NCI-H460 (cell line): ENCODE measurements at regions not wholly inside any gene's neighbourhood (a gene's known extent, or its start where the extent isn't known, plus 50 kb on each side); places are given as distances from the start of the nearest gene placed in this dataset.
"Not testable (repeated sequence)": the region's sequence is repeated elsewhere in the genome, so short reads cannot be mapped to it uniquely, and the experiment has no call there.

Source experiments
- DNase-seq: peaks from one replicate; pipeline ENCODE4 v3.0.0-alpha.2; 2016; ENCODE audit warnings: low read depth; ENCODE audit errors: extremely low read depth

- no peak for DNase-seq
Observed at GRCh38 chr14:81738946-81739659, 205.4 kb upstream of the SEL1L start.

DNA sequence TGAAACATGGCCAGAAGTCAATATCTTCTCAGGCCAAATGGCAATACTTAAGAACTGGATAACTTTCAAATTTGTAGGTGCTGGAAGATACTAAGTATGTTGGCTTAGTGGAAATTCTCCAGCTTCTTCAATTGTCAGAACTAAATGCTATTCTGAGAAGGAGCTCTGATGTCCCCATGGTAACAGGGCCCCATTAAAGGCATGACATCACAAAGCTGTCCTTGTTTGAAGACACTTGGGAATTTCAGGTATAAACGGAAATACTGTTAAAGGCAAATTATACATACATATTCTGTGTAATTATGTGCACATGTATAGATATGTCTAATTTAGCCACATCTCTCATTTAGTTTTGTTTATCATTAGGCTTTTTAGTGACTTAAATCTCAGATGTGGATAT lies 210.0 kb upstream of the SEL1L start:
- no peak for DNase-seq

GRCh38 chr14:81751198-81751597 lies 217.5 kb upstream of the SEL1L start:
- DNase-seq: no peak

DNA sequence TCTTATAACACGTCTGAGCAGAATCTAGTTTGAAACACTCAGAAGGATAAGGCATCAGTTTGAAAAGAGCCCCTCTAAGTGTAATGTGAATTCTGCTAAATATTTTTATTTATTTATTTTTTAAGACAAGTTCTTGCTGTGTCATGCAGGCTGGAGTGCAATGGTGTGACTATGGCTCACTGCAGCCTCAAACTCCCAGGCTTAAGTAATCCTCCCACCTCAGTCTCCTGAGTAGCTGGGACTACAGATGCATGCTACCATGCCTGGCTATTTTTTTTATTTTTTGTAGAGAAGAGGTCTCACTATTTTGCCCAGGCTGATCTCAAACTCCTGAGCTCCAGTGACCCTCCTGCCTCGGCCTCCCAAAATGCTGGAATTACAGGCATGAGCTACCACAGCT lies 225.9 kb upstream of the SEL1L start:
- no peak for DNase-seq

DNA sequence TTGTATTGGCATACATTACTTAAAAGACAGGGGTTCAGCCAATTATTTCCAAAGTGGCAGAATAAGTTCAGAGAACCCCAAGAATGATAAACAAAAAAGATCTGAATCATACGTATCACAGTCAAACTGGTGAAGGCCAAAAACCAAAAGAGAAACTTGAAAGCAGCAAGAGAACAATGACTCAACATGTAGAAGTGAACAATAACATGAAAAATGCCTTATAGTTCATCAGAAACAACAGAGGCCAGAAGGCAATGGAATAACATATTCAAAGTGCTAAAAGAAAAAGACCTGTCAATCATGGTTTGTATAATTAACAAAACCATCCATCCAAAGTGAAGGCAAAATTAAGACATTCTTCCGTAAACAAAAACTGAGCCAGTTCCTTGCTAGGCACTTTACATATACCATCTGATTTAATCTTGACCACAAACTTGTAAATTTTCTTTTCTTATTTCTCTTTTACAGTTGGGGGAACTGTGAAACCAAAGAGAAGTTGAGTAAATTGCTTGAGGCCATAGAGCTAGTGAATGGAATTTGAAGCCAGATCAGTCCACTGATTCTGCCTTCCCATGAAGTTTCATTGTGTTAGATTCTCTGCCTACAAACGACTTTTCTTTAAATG lies 232.1 kb upstream of the SEL1L start:
- no peak for DNase-seq

DNA sequence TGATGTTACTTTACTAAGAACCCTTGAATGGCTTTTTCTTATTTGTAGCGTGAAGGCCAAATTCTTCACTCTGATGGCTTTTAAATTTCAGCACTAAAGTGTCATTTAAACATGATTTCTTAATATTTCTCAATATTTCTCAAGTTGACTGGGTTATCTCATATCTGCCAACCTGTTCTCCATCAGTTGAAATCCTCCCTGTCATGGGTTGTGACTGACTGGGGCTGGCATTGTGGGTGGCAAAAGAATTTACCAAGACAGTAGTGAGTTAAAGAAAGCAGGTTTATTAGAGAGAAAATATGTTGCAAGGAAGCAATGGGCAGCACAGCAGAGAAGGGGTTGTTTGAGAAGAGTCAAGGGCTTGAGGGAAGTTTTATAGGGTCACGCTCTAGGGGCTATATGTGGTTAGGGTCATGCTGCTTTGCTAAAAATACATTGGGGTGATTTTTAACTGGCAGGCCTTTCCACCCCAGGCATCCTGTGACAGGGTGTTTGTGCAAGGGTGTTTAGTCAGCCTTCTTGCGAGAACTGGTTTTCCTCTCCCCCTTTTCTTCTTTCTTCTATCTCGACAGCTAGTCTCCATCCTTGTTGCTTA lies 232.8 kb upstream of the SEL1L start:
- DNase-seq: no peak

DNA sequence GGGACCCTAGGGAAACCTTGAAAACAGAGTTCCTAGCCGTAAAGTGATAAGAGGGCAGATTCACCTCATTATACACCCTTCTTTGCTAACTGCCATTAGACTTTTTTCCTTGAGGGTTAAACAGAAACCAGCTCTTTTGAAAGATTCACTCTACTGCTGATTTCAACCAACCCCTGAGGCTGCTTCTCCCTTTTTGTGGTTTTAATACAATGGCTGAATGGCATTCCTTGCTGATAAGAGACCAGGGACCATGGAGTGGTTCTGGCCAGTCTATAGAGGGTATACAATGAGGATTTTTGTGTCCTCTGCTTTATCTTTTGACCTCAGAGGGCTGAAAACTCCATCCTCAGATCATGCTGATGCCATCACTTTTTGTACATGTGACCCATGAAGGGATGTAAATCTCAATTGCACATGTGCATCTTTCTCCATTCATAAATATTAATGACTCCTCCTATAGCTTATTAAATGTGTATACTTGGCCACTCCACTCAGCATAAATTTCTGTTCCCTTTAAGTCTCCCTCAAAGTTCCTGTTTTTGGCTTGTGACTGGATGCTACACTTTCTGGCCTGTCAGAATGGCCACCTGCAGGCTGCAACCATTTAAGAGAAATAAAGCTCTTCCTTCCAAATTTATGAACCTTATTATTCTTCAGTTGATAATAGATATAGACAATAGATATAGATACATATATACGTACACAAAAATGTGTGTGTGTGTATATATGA lies 233.8 kb upstream of the SEL1L start:
- DNase-seq: no peak

- no peak for DNase-seq
Observed at GRCh38 chr14:81771651-81772275, 238.1 kb upstream of the SEL1L start.

GRCh38 chr14:81772381-81772780 lies 238.7 kb upstream of the SEL1L start:
- no peak for DNase-seq

- no peak for DNase-seq
Observed at GRCh38 chr14:81776531-81776930, 242.9 kb upstream of the SEL1L start.

- DNase-seq: not testable (repeated sequence)
Observed at GRCh38 chr14:81781798-81782197, 248.1 kb upstream of the SEL1L start.

DNA sequence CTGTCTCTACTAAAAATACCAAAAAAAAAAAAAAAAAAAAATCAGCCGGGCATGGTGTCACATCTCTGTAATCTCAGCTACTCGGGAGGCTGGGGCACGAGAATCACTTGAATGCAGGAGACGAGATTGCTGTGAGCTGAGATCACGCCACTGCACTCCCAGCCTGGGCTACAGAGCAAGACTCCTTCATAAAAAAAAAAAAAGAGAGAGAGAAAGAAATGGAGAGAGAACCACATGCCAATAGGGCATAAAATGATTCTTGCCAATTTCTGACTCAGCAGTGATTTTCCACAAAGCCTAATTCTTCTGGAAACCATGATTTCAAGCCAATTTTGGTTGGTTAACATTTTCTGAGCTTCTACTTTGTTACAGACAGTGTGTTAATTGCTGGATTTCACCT lies 250.4 kb upstream of the SEL1L start:
- DNase-seq: no peak

- no peak for DNase-seq
Observed at GRCh38 chr14:81797315-81797714, 263.7 kb upstream of the SEL1L start.

DNA sequence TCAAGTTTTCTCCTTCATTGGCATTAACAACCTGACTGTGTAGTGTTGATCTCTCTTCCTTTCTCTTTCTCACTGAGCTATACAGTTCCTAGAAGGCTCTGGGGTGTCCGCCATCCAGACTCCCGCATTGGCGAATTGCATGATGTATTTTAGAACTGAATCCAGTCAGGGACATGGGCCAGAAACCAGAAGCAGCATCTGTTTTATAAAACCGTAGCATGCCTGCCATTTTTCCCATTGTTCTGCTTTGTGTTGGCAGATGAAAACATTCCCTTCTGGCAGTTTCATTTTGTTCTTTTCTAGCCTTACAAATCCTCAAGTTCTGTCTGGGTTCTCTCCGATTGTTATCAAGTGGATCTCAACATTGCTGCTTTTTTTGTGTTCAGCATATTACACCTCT lies 268.3 kb upstream of the SEL1L start:
- no peak for DNase-seq

DNA sequence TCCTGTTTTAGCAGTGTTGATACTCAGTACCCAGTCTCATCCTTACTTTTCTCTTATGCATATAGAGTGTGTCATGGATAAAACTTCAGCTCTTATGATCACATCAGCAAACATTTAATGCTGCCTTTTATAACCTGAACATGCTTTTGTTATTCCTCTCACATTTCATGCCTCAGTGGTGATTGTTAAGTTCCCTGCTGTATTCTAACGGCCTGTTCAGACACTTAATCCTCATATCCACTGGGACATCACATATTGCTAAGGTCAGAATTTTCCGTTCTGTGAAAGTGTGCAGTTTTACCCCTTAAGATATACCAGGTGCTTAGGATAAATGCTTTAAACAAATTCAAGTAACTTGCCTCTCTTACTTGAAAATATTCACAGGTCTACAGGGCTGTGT lies 268.7 kb upstream of the SEL1L start:
- no peak for DNase-seq

DNA sequence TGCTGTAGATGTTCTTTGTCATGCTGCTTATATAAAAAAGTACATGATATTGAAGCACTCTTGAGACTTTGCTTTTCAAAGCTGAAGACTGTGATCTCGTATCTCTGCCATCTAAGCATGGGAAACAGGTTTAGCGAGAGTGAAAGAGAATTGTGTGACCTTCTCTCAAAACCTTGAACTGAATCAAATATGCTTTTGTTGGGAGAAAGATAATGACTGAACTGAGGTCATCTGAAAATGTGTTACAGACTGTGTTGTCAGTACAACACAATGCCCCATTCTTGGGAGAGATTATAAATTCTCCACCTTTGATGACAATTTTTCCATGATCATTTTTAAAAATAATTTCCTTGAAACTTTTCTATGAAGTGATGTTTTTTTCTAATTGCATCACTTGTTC lies 272.1 kb upstream of the SEL1L start:
- DNase-seq: no peak

DNA sequence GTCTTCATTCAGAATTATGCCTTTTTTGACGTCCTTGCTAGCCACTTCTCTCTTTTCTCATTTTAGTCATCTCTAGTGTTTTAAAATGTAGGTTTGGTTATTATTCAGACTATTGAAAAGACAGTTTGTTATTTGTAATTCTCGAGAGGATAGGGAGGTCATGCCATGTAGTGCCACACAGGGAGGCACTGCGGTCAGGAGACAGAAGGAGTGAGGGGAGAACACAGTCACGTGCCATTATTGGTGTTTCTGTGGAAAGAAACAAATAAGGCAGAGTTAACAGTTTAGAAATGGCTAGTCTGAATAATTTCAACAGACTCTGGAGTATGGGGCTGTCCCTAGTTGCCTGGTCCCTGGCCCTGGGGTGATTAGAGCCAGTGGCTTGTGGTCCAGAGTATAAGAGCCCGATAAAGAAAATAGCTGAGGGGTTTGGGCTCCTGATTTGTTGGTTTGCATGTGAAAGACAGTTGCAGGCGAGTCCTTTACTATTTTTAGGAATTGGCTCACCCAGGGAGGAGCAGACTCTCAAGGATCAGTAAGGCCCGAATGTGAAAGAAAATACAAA lies 278.1 kb upstream of the SEL1L start:
- DNase-seq: no peak

- no peak for DNase-seq
Observed at GRCh38 chr14:81818271-81818670, 284.6 kb upstream of the SEL1L start.

GRCh38 chr14:81819344-81819743 lies 285.7 kb upstream of the SEL1L start:
- DNase-seq: no peak

DNA sequence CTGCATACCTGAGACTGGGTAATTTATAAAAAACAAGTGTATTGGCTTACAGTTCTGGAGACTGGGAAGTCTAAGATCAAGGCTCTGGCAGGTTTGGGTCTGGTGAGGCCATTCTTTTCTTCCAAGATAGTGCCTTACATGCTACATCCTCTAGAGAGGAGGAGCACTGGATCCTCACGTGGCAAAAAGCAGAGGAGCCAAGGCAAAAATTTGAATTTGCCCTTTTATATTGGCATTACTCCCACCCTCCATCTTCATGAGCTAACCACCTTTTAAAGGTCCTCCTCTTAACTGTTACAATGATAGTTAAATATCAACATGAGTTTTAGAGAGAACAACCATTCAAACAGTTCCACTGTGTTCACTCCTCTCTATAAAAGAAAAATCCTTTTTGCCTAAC lies 286.3 kb upstream of the SEL1L start:
- no peak for DNase-seq

DNA sequence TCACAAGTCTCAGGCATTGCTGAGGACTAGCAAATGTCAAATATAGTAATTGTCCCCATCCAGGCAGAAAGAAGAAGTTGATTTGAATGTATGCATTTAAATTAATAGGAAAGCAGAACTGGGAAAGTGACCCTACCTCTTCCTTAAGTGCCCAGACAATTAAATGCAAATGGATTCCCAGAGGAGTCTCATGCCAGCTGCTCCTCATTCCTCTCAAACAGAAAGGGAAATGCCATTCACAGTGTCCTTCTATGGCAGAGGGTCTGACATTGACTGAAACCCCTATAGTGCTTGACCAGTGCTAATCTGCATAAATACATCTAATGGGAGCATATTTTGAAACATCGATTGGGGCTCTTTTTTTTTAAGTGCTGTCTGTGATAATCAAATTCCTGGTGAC lies 292.4 kb upstream of the SEL1L start:
- DNase-seq: no peak
